WTC11 (cell line): ENCODE measurements at regions not wholly inside any gene's neighbourhood (a gene's known extent, or its start where the extent isn't known, plus 50 kb on each side); places are given as distances from the start of the nearest gene placed in this dataset.
A peak's percentile ranks its signal among the peaks of the same experiment; 100 is the strongest.

Source experiments
- ATAC-seq: fragments of 200-7000 bp; cut with Tn5 transposase; 2 replicates; pipeline ENCODE4 v1.10.0; 2021; ENCODE audit warnings: mild to moderate bottlenecking, moderate library complexity
- CTCF ChIA-PET: fragments of 300-600 bp; sonication (Branson Sonifier 250); formaldehyde crosslinking; loops from one replicate; lab custom pipeline; 2021; ENCODE audit warnings: antibody characterized with exemption; lab: Charles Lee
- POLR2A ChIA-PET: fragments of 350-600 bp; sonication (Branson Sonifier 250); formaldehyde crosslinking; loops from one replicate; lab custom pipeline; 2021; ENCODE audit warnings: antibody characterized with exemption; lab: Charles Lee
- DNase-seq: peaks from one replicate; pipeline ENCODE4 v3.0.0; 2021; ENCODE audit warnings: low spot score
- H3K27ac Mint-ChIP-seq: 2 replicates; pipeline ENCODE4 v1.8.0; 2021; ENCODE audit warnings: mixed read lengths
- H3K27me3 Mint-ChIP-seq: 2 replicates; pipeline ENCODE4 v1.8.0; 2021; ENCODE audit warnings: low read depth, mild to moderate bottlenecking, moderate library complexity, mixed read lengths
- H3K36me3 Mint-ChIP-seq: 2 replicates; pipeline ENCODE4 v1.8.0; 2021; ENCODE audit warnings: mixed read lengths
- H3K4me1 Mint-ChIP-seq: 2 replicates; pipeline ENCODE4 v1.8.0; 2022; ENCODE audit warnings: mixed read lengths
- H3K4me3 Mint-ChIP-seq: 2 replicates; pipeline ENCODE4 v1.8.0; 2021; ENCODE audit warnings: mild to moderate bottlenecking, moderate library complexity, mixed read lengths
- H3K9me3 Mint-ChIP-seq: 2 replicates; pipeline ENCODE4 v1.8.0; 2021; ENCODE audit warnings: mixed read lengths
- CREM ChIP-seq: sonication (generic); formaldehyde crosslinking; IDR thresholded peaks from 2 replicates; pipeline ENCODE4 v1.8.1; 2022; ENCODE audit warnings: mild to moderate bottlenecking, missing genetic modification reagents, moderate library complexity
- FOXP1 ChIP-seq: sonication (generic); formaldehyde crosslinking; IDR thresholded peaks from 2 replicates; pipeline ENCODE4 v1.8.0; 2022; ENCODE audit warnings: missing genetic modification reagents, mild to moderate bottlenecking, moderate library complexity, borderline replicate concordance
- HMGA2 ChIP-seq: fragments of 250-450 bp; sonication (Bioruptor Pico); IDR thresholded peaks from 2 replicates; pipeline ENCODE4 v1.4.0; 2021; ENCODE audit warnings: mild to moderate bottlenecking, moderate library complexity
- IRF2 ChIP-seq: sonication (generic); formaldehyde crosslinking; IDR thresholded peaks from 2 replicates; pipeline ENCODE4 v1.8.0; 2022; ENCODE audit warnings: low read depth, missing genetic modification reagents, borderline replicate concordance
- NR2C2 ChIP-seq: sonication (generic); formaldehyde crosslinking; IDR thresholded peaks from 2 replicates; pipeline ENCODE4 v1.8.0; 2022; ENCODE audit warnings: mild to moderate bottlenecking, missing genetic modification reagents
- OVOL2 ChIP-seq: fragments of 250-450 bp; sonication (Bioruptor Pico); IDR thresholded peaks from 2 replicates; pipeline ENCODE4 v1.9.0; 2021; ENCODE audit warnings: mild to moderate bottlenecking, borderline replicate concordance
- PRRX2 ChIP-seq: fragments of 250-450 bp; sonication (Bioruptor Pico); IDR thresholded peaks from 2 replicates; pipeline ENCODE4 v1.8.0; 2021; ENCODE audit warnings: mild to moderate bottlenecking
- SMAD4 ChIP-seq: sonication (generic); formaldehyde crosslinking; IDR thresholded peaks from 2 replicates; pipeline ENCODE4 v1.8.0; 2022; ENCODE audit warnings: mild to moderate bottlenecking, missing genetic modification reagents
- ZNF232 ChIP-seq: sonication (generic); formaldehyde crosslinking; IDR thresholded peaks from 2 replicates; pipeline ENCODE4 v1.8.0; 2022; ENCODE audit warnings: mild to moderate bottlenecking, missing genetic modification reagents
- ZNF396 ChIP-seq: fragments of 250-450 bp; sonication (Bioruptor Pico); IDR thresholded peaks from 2 replicates; pipeline ENCODE4 v1.8.0; 2021; ENCODE audit warnings: mild to moderate bottlenecking, moderate library complexity, borderline replicate concordance
- TF ChIP-seq, protein P1 (sequence below): fragments of 250-450 bp; sonication (Bioruptor Pico); IDR thresholded peaks from 2 replicates; pipeline ENCODE4 v1.9.0; 2021; ENCODE audit warnings: mild to moderate bottlenecking
- TF ChIP-seq, protein P2 (sequence below): fragments of 250-450 bp; sonication (Bioruptor Pico); IDR thresholded peaks from 2 replicates; pipeline ENCODE4 v1.8.0; 2021; ENCODE audit warnings: mild to moderate bottlenecking
- TF ChIP-seq, protein P3 (sequence below): sonication (generic); formaldehyde crosslinking; IDR thresholded peaks from 2 replicates; pipeline ENCODE4 v1.8.1; 2023; ENCODE audit warnings: mild to moderate bottlenecking, missing genetic modification reagents
- TF ChIP-seq, protein P4 (sequence below): sonication (generic); formaldehyde crosslinking; IDR thresholded peaks from 2 replicates; pipeline ENCODE4 v1.8.0; 2022; ENCODE audit warnings: mild to moderate bottlenecking, missing genetic modification reagents
- TF ChIP-seq, protein P5 (sequence below): sonication (generic); formaldehyde crosslinking; IDR thresholded peaks from 2 replicates; pipeline ENCODE4 v1.8.1; 2022; ENCODE audit warnings: mild to moderate bottlenecking, missing genetic modification reagents, moderate library complexity, borderline replicate concordance
- TF ChIP-seq, protein P6 (sequence below): fragments of 250-450 bp; sonication (Bioruptor Pico); IDR thresholded peaks from 2 replicates; pipeline ENCODE4 v2.1.2; 2022; ENCODE audit warnings: mild to moderate bottlenecking, moderate library complexity
- TF ChIP-seq, protein P7 (sequence below): sonication (generic); formaldehyde crosslinking; IDR thresholded peaks from 2 replicates; pipeline ENCODE4 v1.8.0; 2022; ENCODE audit warnings: mild to moderate bottlenecking, missing genetic modification reagents
- TF ChIP-seq, protein P8 (sequence below): sonication (generic); formaldehyde crosslinking; IDR thresholded peaks from 2 replicates; pipeline ENCODE4 v1.8.1; 2023; ENCODE audit warnings: mild to moderate bottlenecking, missing genetic modification reagents, borderline replicate concordance

DNA sequence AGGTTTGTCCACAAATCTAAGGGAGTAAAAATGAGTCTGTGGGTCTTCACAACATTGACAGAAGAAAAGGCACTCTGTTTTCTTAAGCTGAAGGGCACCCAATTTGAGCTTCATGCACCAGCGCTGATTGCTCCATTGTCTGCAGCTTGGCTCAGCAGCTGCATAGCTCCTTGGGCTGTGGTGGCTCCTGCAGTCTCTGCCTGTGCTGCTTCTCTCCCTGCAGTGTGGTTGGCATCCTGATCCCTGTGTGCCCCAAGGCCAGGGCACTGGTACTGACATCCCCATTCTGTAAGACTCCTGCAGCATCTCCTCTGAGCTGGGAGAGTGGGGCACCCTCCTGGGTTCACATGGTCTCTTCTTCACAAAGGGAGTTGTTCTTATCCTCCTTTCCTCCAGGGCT is 83.2 kb upstream of the B3GAT2 start:
- Mint-ChIP-seq H3K4me3 (no peak overlapping the region), H3K36me3 (no peaks in the 10 kb centered on the region), H3K4me1 (no peaks in the 10 kb centered on the region), H3K27me3 (no peaks in the 10 kb centered on the region), H3K9me3 (peaks cover 11% of the 10 kb centered on the region; the same call in 1 of the 2 replicates), H3K27ac (no peak overlapping the region)
- ChIA-PET CTCF (interaction anchor here (1.0 kb wide), 2 partner anchors 12 to 84 kb away, joined by 3 to 4 read pairs; no protein-coding TSS in a partner anchor), POLR2A (no interaction called here)
- ATAC-seq (peak; percentile 56), DNase-seq (no peak)
- TF ChIP-seq, protein P1, sequence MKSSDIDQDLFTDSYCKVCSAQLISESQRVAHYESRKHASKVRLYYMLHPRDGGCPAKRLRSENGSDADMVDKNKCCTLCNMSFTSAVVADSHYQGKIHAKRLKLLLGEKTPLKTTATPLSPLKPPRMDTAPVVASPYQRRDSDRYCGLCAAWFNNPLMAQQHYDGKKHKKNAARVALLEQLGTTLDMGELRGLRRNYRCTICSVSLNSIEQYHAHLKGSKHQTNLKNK = no peak
- TF ChIP-seq, protein P2, sequence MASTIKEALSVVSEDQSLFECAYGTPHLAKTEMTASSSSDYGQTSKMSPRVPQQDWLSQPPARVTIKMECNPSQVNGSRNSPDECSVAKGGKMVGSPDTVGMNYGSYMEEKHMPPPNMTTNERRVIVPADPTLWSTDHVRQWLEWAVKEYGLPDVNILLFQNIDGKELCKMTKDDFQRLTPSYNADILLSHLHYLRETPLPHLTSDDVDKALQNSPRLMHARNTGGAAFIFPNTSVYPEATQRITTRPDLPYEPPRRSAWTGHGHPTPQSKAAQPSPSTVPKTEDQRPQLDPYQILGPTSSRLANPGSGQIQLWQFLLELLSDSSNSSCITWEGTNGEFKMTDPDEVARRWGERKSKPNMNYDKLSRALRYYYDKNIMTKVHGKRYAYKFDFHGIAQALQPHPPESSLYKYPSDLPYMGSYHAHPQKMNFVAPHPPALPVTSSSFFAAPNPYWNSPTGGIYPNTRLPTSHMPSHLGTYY (CRISPR knock-in tag) = no peak
- TF ChIP-seq ZNF232 (CRISPR knock-in tag) = no peak
- no peak for TF ChIP-seq CREM (CRISPR knock-in tag)

DNA sequence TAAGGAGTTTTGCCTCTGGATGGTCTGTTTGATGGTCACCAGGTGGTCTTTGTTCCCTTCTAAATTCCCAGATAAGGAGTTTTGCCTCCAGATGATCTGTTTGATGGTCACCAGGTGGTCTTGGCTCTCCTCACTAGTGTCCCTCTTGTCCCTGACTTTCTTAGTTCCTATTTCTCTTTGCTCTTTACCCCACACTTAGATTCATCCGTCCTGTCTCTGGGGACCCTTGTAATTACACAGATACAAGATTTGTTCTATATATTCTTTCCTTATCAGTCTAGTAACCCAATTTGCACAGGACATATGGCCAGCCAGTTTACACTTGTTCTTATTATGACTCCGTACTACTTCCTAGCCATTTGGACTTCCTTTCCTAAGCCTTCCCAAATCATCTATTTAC is 84.0 kb upstream of the B3GAT2 start:
- 0 out of 2 replicates have a peak, but pooled peaks cover 3% of the 10 kb centered on the region for H3K4me1 Mint-ChIP-seq
- DNase-seq (no peak), ATAC-seq (no peak)
- ChIA-PET CTCF (interaction anchor here (1.0 kb wide), 1 partner anchor 13 kb away, joined by 3 read pairs; no protein-coding TSS in a partner anchor), POLR2A (no interaction called here)
- no peaks in the 10 kb centered on the region for H3K36me3 Mint-ChIP-seq
- H3K27me3 Mint-ChIP-seq = no peaks in the 10 kb centered on the region
- TF ChIP-seq OVOL2 (CRISPR knock-in tag) (no peak), FOXP1 (CRISPR knock-in tag) (no peak), SMAD4 (no peak), PRRX2 (CRISPR knock-in tag) (no peak), IRF2 (CRISPR knock-in tag) (no peak), NR2C2 (CRISPR knock-in tag) (no peak), HMGA2 (no peak), ZNF396 (CRISPR knock-in tag) (no peak)
- TF ChIP-seq, protein P3, sequence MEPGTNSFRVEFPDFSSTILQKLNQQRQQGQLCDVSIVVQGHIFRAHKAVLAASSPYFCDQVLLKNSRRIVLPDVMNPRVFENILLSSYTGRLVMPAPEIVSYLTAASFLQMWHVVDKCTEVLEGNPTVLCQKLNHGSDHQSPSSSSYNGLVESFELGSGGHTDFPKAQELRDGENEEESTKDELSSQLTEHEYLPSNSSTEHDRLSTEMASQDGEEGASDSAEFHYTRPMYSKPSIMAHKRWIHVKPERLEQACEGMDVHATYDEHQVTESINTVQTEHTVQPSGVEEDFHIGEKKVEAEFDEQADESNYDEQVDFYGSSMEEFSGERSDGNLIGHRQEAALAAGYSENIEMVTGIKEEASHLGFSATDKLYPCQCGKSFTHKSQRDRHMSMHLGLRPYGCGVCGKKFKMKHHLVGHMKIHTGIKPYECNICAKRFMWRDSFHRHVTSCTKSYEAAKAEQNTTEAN (CRISPR knock-in tag) = no peak
- TF ChIP-seq, protein P4, sequence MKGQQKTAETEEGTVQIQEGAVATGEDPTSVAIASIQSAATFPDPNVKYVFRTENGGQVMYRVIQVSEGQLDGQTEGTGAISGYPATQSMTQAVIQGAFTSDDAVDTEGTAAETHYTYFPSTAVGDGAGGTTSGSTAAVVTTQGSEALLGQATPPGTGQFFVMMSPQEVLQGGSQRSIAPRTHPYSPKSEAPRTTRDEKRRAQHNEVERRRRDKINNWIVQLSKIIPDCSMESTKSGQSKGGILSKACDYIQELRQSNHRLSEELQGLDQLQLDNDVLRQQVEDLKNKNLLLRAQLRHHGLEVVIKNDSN (CRISPR knock-in tag) = no peak
- TF ChIP-seq, protein P5, sequence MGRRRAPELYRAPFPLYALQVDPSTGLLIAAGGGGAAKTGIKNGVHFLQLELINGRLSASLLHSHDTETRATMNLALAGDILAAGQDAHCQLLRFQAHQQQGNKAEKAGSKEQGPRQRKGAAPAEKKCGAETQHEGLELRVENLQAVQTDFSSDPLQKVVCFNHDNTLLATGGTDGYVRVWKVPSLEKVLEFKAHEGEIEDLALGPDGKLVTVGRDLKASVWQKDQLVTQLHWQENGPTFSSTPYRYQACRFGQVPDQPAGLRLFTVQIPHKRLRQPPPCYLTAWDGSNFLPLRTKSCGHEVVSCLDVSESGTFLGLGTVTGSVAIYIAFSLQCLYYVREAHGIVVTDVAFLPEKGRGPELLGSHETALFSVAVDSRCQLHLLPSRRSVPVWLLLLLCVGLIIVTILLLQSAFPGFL = no peak
- TF ChIP-seq, protein P6, sequence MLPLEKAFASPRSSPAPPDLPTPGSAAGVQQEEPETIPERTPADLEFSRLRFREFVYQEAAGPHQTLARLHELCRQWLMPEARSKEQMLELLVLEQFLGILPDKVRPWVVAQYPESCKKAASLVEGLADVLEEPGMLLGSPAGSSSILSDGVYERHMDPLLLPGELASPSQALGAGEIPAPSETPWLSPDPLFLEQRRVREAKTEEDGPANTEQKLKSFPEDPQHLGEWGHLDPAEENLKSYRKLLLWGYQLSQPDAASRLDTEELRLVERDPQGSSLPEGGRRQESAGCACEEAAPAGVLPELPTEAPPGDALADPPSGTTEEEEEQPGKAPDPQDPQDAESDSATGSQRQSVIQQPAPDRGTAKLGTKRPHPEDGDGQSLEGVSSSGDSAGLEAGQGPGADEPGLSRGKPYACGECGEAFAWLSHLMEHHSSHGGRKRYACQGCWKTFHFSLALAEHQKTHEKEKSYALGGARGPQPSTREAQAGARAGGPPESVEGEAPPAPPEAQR (CRISPR knock-in tag) = no peak
- TF ChIP-seq, protein P7, sequence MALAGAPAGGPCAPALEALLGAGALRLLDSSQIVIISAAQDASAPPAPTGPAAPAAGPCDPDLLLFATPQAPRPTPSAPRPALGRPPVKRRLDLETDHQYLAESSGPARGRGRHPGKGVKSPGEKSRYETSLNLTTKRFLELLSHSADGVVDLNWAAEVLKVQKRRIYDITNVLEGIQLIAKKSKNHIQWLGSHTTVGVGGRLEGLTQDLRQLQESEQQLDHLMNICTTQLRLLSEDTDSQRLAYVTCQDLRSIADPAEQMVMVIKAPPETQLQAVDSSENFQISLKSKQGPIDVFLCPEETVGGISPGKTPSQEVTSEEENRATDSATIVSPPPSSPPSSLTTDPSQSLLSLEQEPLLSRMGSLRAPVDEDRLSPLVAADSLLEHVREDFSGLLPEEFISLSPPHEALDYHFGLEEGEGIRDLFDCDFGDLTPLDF = no peak
- TF ChIP-seq, protein P8, sequence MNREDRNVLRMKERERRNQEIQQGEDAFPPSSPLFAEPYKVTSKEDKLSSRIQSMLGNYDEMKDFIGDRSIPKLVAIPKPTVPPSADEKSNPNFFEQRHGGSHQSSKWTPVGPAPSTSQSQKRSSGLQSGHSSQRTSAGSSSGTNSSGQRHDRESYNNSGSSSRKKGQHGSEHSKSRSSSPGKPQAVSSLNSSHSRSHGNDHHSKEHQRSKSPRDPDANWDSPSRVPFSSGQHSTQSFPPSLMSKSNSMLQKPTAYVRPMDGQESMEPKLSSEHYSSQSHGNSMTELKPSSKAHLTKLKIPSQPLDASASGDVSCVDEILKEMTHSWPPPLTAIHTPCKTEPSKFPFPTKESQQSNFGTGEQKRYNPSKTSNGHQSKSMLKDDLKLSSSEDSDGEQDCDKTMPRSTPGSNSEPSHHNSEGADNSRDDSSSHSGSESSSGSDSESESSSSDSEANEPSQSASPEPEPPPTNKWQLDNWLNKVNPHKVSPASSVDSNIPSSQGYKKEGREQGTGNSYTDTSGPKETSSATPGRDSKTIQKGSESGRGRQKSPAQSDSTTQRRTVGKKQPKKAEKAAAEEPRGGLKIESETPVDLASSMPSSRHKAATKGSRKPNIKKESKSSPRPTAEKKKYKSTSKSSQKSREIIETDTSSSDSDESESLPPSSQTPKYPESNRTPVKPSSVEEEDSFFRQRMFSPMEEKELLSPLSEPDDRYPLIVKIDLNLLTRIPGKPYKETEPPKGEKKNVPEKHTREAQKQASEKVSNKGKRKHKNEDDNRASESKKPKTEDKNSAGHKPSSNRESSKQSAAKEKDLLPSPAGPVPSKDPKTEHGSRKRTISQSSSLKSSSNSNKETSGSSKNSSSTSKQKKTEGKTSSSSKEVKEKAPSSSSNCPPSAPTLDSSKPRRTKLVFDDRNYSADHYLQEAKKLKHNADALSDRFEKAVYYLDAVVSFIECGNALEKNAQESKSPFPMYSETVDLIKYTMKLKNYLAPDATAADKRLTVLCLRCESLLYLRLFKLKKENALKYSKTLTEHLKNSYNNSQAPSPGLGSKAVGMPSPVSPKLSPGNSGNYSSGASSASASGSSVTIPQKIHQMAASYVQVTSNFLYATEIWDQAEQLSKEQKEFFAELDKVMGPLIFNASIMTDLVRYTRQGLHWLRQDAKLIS = no peak
- H3K27ac Mint-ChIP-seq = no peak overlapping the region
- H3K4me3 Mint-ChIP-seq = no peak overlapping the region
- H3K9me3 Mint-ChIP-seq = peaks cover 11% of the 10 kb centered on the region; the same call in 1 of the 2 replicates
